ENCODE measurements at regions not wholly inside any gene's neighbourhood (a gene's known extent, or its start where the extent isn't known, plus 50 kb on each side); places are given as distances from the start of the nearest gene placed in this dataset.

- Histone ChIP-seq H4K8ac (replicated peaks; ENCODE audit: insufficient read length, low read depth, low read length) (no peak overlapping the region), H3K4ac (ENCODE audit: low read depth, low read length) (no peak overlapping the region), H3T11ph (ENCODE audit: low read length) (no peak overlapping the region), H3K79me1 (ENCODE audit: insufficient read depth, low read depth, low read length, poor library complexity, severe bottlenecking) (no peaks in the 10 kb centered on the region), H3K18ac (ENCODE audit: insufficient read length, low read depth, low read length) (no peak overlapping the region), H3K56ac (ENCODE audit: insufficient read length, low read depth, low read length) (no peak overlapping the region), H3K79me2 (ENCODE audit: insufficient read depth, low read length) (no peaks in the 10 kb centered on the region), H3K4me1 (ENCODE audit: insufficient read depth, low read length) (no peaks in the 10 kb centered on the region; the same call in 1 of the 2 replicates), H4K20me1 (ENCODE audit: control insufficient read depth, insufficient read depth, insufficient read length) (no peaks in the 10 kb centered on the region), H3K14ac (ENCODE audit: insufficient read depth, low read length) (no peak overlapping the region), H3K27me3 (ENCODE audit: insufficient read depth, low read length) (no peaks in the 10 kb centered on the region), H2BK15ac (ENCODE audit: low read depth, low read length) (no peak overlapping the region), H2AK5ac (ENCODE audit: insufficient read length, low read length) (no peak overlapping the region), H3K23ac (ENCODE audit: insufficient read length, low read depth, low read length) (no peak overlapping the region), H4K5ac (ENCODE audit: insufficient read length, low read depth, low read length) (no peak overlapping the region), H3K4me2 (ENCODE audit: insufficient read depth, insufficient read length, low read length) (no peak overlapping the region), H3K9me3 (ENCODE audit: control insufficient read depth, low read depth, low read length) (no peaks in the 10 kb centered on the region), H4K91ac (ENCODE audit: insufficient read length, low read depth, low read length) (no peak overlapping the region), H2AFZ (ENCODE audit: low read length) (no peak overlapping the region), H3K27ac (ENCODE audit: insufficient read length, low read depth, low read length) (no peak overlapping the region), H2BK120ac (ENCODE audit: low read depth, low read length, poor library complexity, severe bottlenecking) (no peak overlapping the region), H2BK20ac (ENCODE audit: low read depth, low read length, poor library complexity, severe bottlenecking) (no peak overlapping the region), H3K9ac (ENCODE audit: extremely low read depth, insufficient read length, low read length) (no peak overlapping the region), H2BK5ac (ENCODE audit: insufficient read length, low read length) (no peak overlapping the region), H2BK12ac (ENCODE audit: insufficient read length, low read depth, low read length) (no peak overlapping the region), H3K23me2 (ENCODE audit: insufficient read length, low read depth, low read length, poor library complexity, severe bottlenecking) (no peaks in the 10 kb centered on the region)
- H3K4me1 Mint-ChIP-seq = peaks cover 4 to 8% of the 10 kb centered on the region in 2 experiments
- no peaks in the 10 kb centered on the region for H3K36me3 Mint-ChIP-seq (ENCODE audit: insufficient read depth in 1 of 3, low read depth in 3 of 3)
- no peak for DNase-seq
- H3K27ac Mint-ChIP-seq = no peak overlapping the region
- H3K27me3 Mint-ChIP-seq (ENCODE audit: low read depth) = no peaks in the 10 kb centered on the region
- peaks cover 0 to 2% of the 10 kb centered on the region in 2 experiments; a peak in 2 of 5 replicates for H3K9me3 Mint-ChIP-seq
- no peak overlapping the region for H3K4me3 Mint-ChIP-seq
- no CpG with 5 or more reads among the region's 1 CpG for WGBS (ENCODE audit: extremely low coverage, insufficient read length, low lambda C conversion rate)
- TF ChIP-seq, protein P1, sequence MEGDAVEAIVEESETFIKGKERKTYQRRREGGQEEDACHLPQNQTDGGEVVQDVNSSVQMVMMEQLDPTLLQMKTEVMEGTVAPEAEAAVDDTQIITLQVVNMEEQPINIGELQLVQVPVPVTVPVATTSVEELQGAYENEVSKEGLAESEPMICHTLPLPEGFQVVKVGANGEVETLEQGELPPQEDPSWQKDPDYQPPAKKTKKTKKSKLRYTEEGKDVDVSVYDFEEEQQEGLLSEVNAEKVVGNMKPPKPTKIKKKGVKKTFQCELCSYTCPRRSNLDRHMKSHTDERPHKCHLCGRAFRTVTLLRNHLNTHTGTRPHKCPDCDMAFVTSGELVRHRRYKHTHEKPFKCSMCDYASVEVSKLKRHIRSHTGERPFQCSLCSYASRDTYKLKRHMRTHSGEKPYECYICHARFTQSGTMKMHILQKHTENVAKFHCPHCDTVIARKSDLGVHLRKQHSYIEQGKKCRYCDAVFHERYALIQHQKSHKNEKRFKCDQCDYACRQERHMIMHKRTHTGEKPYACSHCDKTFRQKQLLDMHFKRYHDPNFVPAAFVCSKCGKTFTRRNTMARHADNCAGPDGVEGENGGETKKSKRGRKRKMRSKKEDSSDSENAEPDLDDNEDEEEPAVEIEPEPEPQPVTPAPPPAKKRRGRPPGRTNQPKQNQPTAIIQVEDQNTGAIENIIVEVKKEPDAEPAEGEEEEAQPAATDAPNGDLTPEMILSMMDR (conservative IDR thresholded peaks at IDR 0.05) = no peak
Measured at GRCh38 chr4:85061974-85062373, 95.5 kb upstream of the WDFY3 start.

Data from H9 (cell line).